Calu3 (cell line): ENCODE measurements at regions not wholly inside any gene's neighbourhood (a gene's known extent, or its start where the extent isn't known, plus 50 kb on each side); places are given as distances from the start of the nearest gene placed in this dataset.

ENCODE experiments used
- BruUV-seq: library from RNA; stranded (reverse); fragments of 400-500 nt; replicated peaks from 2 replicates; lab custom pipeline; 2021; lab: Mats Ljungman, UMichigan
- CTCF ChIA-PET: fragments of 300-600 bp; sonication (Branson Sonifier 250); formaldehyde crosslinking; loops from one replicate; lab custom pipeline; 2022; ENCODE audit warnings: antibody characterized with exemption; lab: Charles Lee
- DNase-seq: peaks from one replicate; pipeline ENCODE4 v3.0.0; 2022
- H3K27ac Mint-ChIP-seq: one replicate; pipeline ENCODE4 v1.8.0; 2022; ENCODE audit warnings: mixed read lengths; ENCODE audit not compliant: unreplicated experiment
- H3K27me3 Mint-ChIP-seq: one replicate; pipeline ENCODE4 v1.8.0; 2022; ENCODE audit warnings: mixed read lengths; ENCODE audit not compliant: unreplicated experiment
- H3K36me3 Mint-ChIP-seq: one replicate; pipeline ENCODE4 v1.8.0; 2022; ENCODE audit warnings: mild to moderate bottlenecking, moderate library complexity, mixed read lengths; ENCODE audit not compliant: insufficient read depth, unreplicated experiment
- H3K4me1 Mint-ChIP-seq: one replicate; pipeline ENCODE4 v1.8.0; 2022; ENCODE audit warnings: mild to moderate bottlenecking, low read depth, mixed read lengths; ENCODE audit not compliant: unreplicated experiment
- H3K4me3 Mint-ChIP-seq: one replicate; pipeline ENCODE4 v1.8.0; 2022; ENCODE audit warnings: mild to moderate bottlenecking, low read depth, moderate library complexity, mixed read lengths; ENCODE audit not compliant: unreplicated experiment
- H3K9me3 Mint-ChIP-seq: one replicate; pipeline ENCODE4 v1.8.0; 2022; ENCODE audit warnings: low read depth, mixed read lengths; ENCODE audit not compliant: unreplicated experiment
- intact Hi-C: fragments of 100-400 bp; cut with micrococcal nuclease; formaldehyde crosslinking; loops from one replicate; pipeline ENCODE4 v1.10.0; 2022; ENCODE audit not compliant: unreplicated experiment
- TF ChIP-seq, protein P1 (sequence below): fragments of 200-600 bp; IDR thresholded peaks from one replicate; pipeline ENCODE4 v1.8.0; 2022; ENCODE audit warnings: antibody characterized with exemption; ENCODE audit not compliant: unreplicated experiment

DNA sequence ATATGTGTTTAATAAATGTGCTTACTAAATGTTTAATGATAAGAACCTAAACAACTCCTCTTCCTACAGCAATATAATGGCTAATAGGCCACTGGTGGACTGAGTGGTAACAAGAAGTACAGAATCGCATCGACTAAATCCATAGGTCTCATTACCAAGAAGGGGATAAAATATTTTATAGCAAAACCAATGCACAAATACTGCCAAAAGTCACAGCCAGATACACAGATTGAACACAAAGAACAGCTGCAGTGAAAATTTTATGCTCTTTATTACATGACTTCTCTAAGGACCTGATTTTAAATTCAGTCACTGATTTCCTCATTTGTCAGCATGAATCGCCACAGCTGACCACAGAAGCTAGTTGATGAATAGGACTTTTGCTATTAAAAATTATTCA is 285.4 kb downstream of the DHX15 start:
- Mint-ChIP-seq H3K36me3 (no peaks in the 10 kb centered on the region), H3K27ac (no peak overlapping the region), H3K9me3 (no peaks in the 10 kb centered on the region), H3K4me1 (no peaks in the 10 kb centered on the region), H3K4me3 (no peak overlapping the region), H3K27me3 (no peaks in the 10 kb centered on the region)
- no TSS peak for BruUV-seq
- no peak for DNase-seq
- CTCF ChIA-PET = no interaction called here
- intact Hi-C loops = no loop called here
- TF ChIP-seq, protein P1, sequence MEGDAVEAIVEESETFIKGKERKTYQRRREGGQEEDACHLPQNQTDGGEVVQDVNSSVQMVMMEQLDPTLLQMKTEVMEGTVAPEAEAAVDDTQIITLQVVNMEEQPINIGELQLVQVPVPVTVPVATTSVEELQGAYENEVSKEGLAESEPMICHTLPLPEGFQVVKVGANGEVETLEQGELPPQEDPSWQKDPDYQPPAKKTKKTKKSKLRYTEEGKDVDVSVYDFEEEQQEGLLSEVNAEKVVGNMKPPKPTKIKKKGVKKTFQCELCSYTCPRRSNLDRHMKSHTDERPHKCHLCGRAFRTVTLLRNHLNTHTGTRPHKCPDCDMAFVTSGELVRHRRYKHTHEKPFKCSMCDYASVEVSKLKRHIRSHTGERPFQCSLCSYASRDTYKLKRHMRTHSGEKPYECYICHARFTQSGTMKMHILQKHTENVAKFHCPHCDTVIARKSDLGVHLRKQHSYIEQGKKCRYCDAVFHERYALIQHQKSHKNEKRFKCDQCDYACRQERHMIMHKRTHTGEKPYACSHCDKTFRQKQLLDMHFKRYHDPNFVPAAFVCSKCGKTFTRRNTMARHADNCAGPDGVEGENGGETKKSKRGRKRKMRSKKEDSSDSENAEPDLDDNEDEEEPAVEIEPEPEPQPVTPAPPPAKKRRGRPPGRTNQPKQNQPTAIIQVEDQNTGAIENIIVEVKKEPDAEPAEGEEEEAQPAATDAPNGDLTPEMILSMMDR = no peak

GRCh38 chr4:24287096-24287495 is 297.3 kb downstream of the DHX15 start:
- intact Hi-C loops = no loop called here
- H3K27ac Mint-ChIP-seq = no peak overlapping the region
- peaks cover 79% of the 10 kb centered on the region for H3K27me3 Mint-ChIP-seq
- H3K9me3 Mint-ChIP-seq = no peaks in the 10 kb centered on the region
- H3K36me3 Mint-ChIP-seq = no peaks in the 10 kb centered on the region
- no peak for DNase-seq
- CTCF ChIA-PET = interaction anchor here (0.5 to 0.6 kb wide), 2 partner anchors 210 to 1288 kb away, joined by 3 read pairs; no protein-coding TSS in a partner anchor
- no peak overlapping the region for H3K4me3 Mint-ChIP-seq
- BruUV-seq = no TSS peak
- TF ChIP-seq, protein P1 = no peak
- no peaks in the 10 kb centered on the region for H3K4me1 Mint-ChIP-seq

GRCh38 chr4:24285759-24286158 is 298.6 kb downstream of the DHX15 start:
- Mint-ChIP-seq H3K36me3 (no peaks in the 10 kb centered on the region), H3K4me1 (no peaks in the 10 kb centered on the region), H3K9me3 (no peaks in the 10 kb centered on the region), H3K27me3 (peaks cover 78% of the 10 kb centered on the region), H3K4me3 (no peak overlapping the region), H3K27ac (no peak overlapping the region)
- no TSS peak for BruUV-seq
- no peak for DNase-seq
- CTCF ChIA-PET = no interaction called here
- TF ChIP-seq, protein P1 = no peak
- intact Hi-C loops = no loop called here

DNA sequence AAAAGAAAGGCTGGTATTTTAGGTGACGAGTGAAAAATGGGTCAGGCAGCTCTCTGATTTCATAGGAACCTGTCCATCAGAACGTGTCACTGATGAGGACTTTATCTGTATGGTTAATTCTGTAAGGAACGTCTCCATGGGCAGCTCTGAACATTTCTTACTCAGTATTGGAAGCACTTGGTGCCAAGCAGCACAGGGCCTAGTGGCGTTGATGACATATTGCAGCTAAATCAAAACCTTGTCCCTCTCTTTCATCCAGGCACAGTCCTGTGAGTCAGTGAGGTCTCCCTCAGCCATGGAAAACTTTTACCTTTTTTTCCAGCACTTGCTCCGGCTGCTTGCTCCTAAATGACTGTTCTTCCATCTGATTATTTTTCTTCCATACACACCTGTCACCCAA is 301.9 kb downstream of the DHX15 start:
- H3K4me3 Mint-ChIP-seq = no peak overlapping the region
- CTCF ChIA-PET = no interaction called here
- no TSS peak for BruUV-seq

More for the DNA sequence above, 301.9 kb downstream of the DHX15 start:
- no peaks in the 10 kb centered on the region for H3K36me3 Mint-ChIP-seq
- no peak overlapping the region for H3K27ac Mint-ChIP-seq
- TF ChIP-seq, protein P1 = no peak
- DNase-seq = no peak
- peaks cover 78% of the 10 kb centered on the region for H3K27me3 Mint-ChIP-seq
- no peaks in the 10 kb centered on the region for H3K4me1 Mint-ChIP-seq
- H3K9me3 Mint-ChIP-seq = no peaks in the 10 kb centered on the region
- intact Hi-C loops = no loop called here
